HG03442 (cell line): ENCODE measurements at regions not wholly inside any gene's neighbourhood (a gene's known extent, or its start where the extent isn't known, plus 50 kb on each side); places are given as distances from the start of the nearest gene placed in this dataset.

Experiments
- ATAC-seq: cut with Tn5 transposase; IDR thresholded peaks from one replicate; pipeline ENCODE4 v1.9.1; 2021; ENCODE audit warnings: mild to moderate bottlenecking, moderate library complexity; ENCODE audit not compliant: unreplicated experiment

DNA sequence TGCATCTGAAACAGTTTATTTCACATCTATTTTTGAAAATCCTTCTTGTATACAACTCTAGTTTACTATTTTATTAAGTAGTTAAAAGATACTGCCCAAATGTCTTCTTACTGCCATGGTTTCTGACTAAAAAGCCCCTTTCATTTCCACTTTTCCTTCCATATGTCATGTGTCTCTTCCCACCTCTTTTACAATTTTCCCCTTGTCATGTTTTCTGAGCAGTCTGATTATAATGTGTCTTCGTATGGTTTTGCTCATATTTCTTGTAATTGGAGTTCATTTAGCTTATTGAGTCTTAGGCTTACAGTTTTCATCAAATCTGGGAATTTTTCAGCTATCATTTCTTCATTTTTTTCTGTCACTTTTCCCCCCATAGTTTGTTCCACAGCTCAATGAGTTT lies 813.9 kb upstream of the GYPC start:
- no peak for ATAC-seq

DNA sequence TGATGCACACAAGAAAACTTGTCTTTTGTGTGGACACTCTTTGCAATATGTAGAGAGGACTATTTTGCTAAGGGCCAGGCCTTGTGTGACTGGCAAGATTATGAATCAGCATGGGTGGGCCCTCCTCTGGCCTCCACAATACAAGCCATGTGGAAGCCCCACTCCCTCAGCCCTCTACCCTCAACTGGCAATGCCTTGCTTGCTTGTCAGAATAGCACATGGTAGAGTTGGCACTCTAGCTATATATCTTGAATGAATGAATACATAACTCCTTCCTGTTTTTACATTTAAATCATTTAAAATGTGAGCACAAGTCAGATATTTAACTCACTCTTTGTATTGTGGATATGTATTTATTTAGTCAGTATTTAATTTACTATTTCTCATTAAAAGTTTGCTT lies 805.4 kb upstream of the GYPC start:
- ATAC-seq = no peak

DNA sequence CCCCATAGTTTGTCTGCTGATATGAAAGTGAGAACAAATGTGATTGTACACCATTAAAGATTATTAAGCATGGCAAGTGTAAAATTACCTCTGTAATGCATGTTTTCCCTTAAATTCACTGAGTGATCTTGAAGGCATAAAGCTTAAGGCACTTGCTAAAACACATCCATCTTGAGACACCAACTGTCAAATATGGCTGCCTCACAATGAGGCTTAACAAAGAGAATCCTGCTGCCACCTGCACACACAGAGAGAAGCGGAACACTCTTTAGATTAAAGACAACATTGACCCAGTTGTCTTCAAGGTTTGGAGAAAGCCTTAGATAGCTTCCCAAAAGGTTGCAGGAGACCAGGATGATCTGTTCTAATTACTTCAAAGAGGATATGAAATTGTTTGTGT lies 803.6 kb upstream of the GYPC start:
- no peak for ATAC-seq

DNA sequence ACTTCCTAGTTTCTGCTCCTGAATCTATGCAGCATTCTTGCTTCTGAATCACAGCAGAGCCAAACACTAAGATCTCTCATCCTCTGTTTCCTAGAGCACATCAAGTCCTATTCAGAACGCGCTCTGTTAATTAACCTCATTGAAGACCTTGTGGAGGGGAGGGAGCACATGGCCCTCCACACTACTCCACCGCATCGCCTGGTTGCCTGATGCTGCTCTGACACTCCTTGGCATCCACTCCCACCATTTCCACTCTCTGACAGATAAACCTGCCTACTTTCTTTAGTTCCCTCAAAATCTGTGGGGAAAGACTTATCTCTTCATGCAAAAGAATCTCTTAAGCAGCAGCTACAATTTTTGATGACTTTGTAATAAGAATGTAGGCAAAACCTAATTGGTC lies 802.3 kb upstream of the GYPC start:
- ATAC-seq = no peak

DNA sequence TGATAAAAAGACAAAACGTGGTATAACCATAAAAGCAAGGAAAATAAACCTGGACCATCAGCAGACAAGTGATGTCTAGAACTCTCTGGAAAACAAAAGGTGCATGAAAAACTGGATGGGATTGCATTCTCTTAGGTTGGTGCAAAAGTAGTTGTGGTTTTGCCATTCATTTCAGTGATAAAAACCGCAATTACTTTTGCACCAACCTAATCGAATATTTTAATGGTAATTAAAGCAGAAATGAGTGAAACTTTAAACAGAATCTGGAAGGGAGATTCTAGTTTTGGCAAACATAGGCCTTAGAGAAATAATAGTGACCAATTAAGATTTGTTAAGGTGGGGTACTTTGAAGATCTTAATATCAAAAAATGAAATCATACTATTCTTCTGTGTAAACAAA lies 800.8 kb upstream of the GYPC start:
- no peak for ATAC-seq

DNA sequence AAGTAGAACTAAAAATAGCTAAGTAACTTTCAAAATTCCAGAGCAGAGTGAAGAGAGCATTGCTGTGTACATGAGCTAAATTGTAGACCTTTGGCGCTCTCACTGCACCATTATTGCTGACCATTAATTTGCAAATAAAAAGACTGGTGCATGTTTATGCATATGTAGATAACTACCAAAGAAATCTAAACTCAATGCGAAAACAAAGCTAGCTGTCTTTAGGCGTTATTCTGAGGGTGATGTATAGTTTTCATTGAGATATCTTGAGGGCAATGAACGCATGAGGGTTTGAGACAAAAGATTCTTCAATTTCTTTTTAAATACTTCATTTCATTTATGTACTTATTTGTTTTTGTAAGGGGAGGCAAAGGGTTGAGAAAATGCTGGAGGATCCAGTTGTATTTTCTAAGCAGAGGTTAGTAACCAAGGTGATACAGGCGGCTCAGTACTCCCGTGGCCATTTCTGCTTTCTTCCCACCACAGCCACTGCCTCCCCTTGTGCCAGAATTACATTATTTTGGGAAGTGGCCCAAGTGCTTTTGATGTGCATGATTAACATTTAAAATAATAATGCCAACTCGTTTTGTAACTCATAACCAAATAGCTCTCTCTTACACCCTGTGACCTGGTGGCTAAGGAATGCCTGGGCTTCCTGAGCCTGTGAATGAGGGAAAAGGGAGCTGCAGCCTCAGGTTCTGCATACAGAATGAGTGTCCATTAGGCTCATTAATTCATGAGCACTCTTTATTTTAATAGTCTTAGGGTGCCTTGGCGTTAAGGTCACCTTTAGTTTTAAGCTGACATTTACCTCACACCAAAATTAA lies 797.8 kb upstream of the GYPC start:
- ATAC-seq = no peak

DNA sequence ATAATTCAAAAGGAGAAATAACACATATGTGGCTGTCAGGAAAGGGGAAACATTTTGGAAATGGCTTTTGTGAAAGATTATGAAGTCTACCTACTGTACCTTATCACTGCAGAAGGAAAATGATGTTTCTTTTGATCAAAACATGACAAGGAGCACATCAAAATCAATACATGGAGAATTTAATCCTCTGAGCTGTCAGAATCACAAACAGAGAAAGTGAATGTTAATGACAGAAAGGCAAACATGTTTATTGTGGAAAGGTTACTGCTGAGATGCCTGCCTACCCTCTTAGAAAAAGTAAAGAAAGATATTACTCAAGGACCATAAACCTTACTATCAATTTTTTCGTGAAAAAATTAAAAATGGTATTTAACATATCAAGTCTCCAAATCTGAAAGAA lies 794.5 kb upstream of the GYPC start:
- ATAC-seq = no peak

DNA sequence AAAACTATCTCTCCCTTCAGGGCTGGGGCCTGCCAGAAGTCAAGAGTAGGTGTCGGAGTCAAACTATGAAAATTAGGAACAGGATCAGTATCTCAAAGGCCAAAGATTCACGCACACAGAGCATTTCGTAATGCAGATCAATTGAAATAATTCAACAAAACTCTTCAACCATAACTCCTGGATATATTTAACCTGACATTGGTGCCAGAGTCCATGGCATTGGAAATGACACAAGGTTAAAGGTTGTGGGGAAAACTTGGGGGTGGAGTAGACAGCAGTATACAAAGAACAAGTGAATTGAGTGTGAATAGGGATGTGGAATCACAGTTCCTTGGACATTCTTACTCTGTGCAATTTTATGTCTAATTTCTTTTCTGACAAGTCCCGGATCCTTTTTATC lies 788.0 kb upstream of the GYPC start:
- no peak for ATAC-seq

DNA sequence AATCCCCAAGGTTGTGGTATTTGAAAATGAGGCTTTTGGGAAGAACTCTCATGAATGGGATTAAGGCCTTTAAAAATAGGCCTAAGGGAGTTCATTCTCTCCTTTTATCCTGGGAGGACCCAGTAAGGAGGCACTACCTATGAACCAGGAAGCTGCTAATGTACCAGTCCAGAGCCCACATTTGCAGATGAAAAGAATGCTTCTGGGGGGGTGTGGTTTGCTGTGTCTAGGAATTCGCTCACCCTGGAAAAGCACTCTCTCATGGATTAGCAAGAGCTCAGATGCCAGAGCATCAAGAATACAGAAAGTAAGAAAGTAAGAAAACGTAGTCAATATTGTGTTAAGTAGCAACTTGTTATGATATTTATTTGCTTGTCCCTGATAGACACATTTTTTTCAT lies 785.7 kb upstream of the GYPC start:
- ATAC-seq = no peak

DNA sequence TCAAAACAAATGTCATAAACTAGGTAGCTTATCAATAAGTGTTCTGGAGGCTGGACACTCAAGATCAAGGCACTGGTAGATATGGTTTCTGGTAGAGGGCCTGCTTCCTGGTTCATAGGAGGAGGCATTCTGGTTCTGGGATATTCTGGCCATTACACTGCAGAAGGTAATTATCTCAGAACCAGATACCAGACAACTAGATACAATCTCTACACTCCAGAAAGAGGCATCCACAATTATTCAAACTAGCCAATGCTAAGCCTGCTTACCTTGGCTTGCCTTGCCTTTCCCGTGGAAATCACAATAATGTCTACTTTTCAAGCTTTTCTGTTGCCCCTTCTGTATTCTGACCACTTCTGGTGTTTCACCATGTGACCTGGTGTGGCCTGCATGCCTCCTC lies 785.2 kb upstream of the GYPC start:
- no peak for ATAC-seq

DNA sequence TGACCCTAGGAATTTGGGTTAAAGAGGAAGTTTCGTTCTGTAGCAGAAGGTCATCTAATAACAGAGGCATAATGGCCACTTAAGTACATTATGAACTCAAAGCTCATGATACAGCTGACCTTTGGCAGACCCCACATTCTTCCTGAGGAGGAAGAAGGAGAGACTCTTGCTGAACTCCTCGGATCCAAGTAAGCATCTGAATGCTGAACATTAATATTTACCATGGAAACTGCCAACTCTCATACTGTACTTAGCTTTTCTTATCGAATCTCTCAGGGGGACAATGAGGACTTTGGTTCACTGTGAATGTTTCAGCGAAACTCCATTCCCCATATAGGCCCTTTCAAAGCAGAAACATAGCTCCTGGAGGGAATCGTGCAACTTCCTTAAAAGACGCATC lies 781.4 kb upstream of the GYPC start:
- no peak for ATAC-seq

DNA sequence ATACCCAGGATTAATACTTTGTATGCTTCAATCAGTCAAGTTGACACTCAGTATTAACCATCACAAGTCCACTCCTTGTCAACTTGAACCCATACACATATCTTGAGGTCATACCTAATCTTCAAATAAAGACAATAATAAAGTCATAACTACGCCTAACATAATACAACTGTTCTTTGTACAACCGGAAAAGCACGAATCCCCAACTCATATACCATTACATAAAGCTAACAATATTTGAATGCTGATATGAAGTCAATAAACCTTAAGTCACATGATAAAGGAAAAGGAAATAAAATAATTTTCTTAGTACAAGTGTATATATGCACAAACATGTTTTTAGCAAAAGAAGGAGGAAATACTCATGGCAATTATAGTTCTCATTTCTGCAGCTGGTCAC lies 770.6 kb upstream of the GYPC start:
- ATAC-seq = no peak

DNA sequence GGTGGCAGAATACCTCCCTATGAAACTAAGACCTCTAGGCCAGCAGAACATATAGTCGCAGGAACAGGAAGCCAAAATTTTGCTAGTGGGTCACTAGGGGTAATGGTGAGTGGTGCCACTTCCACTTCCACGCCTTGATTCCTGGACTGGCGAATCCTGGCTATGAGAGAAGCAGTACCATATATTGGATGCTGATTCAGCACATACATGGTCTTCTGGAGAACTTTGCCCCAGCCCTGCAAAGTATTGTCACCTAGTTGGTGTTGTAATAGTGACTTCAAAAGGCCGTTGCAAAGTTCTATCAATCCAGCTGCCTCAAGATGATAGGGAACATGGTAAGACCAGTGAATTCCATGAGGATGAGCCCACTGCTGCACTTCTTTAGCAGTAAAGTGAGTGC lies 769.8 kb upstream of the GYPC start:
- ATAC-seq = no peak

DNA sequence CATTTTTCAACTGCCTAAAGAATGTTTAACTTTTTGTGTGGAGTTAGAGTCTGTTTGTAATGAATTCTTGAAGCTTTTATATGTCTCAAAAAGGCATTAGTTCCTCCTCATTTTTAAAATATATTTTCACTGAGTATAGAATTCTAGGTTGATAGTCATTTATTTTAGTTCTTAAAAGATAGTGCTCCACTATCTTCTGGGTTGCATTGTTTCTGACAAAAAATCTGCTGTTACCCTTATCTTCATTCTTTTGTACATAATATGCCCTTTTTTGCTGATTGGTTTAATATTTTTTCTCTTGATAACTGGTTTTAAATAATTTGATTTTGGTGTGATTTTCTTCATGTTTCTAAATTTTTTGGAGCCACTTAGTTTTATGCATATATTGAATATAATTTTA lies 754.7 kb upstream of the GYPC start:
- ATAC-seq = no peak

DNA sequence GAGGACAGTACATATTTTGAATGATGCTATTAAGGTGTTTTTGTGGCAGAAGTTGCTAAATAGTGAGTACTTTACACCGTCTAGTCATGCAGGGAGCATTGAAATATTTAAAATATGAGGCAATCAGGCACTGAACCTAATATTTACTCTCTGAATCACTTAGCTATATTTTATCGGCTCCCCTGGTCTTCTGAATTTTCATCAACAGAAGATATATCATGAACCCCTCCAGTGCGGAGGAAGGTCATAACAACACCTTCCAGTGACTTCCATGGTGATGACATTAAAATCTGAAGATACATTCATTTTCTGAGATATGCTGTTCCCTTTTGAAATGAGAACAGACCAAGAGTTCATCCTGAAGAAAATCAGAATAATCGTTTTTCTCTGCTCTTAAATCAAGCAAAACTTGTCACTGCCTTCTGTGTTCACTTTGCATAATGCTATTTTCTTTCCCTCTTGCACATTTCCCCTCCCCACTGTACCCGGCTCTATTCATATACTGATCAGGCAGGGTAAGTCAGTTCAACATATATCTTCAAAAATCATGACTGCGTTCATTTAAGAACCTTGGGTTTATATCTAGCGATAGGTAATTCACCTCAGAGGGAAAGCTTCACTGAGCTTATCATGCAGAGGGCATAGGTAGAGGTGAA lies 729.9 kb upstream of the GYPC start:
- no peak for ATAC-seq

DNA sequence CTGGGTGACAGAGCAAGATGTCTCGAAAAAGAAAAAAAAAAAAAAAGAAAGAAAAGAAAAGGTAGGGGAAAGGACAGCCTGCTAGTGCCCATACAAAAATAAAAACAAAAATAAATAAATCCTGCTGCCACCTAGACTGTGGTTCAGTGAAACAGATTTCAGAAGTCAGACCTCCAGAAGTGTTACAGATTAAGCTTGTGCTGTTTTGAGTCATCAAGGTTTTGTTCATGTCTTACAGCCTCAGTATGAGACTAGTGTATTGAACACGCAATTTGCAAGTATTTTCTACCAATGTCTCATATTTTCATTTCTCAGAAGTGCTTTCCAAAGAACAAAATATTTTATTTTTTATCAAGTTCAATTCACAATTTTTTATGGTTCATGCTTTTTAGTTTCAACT lies 720.4 kb upstream of the GYPC start:
- ATAC-seq = no peak

DNA sequence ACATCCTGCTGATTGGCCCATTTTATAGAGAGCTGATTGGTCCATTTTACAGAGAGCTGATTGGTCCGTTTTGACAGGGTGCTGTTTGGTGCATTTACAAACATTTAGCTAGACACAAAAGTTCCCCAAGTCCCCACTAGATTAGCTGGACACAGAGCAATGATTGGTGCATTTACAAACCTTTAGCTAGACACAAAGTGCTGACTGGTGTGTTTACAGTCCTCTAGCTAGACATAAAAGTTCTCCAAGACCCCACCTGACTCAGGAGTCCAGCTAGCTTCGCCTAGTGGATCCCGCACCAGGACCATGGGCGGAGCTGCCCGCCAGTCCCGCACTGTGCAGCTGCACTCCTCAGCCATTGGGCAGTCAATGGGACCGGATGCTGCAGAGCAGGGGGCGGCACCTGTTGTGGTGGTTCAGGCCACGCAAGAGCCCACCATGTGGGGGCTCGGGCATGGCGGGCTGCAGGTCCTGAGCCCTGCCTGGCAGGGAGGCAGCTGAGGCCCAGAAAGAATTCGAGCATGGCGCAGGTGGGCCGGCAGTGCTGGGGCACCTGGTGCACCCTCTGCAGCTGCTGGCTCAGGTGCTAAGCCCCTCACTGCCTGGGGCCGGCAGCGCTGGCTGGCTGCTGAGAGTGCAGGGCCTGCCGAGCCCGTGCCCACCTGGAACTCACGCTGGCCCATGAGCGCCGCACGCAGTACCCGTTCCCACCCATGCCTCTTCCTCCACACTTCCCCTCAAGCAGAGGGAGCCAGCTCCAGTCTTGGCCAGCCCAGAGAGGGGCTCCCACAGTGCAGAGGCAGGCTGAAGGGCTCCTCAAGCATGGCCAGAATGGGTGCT lies 713.2 kb upstream of the GYPC start:
- no peak for ATAC-seq

DNA sequence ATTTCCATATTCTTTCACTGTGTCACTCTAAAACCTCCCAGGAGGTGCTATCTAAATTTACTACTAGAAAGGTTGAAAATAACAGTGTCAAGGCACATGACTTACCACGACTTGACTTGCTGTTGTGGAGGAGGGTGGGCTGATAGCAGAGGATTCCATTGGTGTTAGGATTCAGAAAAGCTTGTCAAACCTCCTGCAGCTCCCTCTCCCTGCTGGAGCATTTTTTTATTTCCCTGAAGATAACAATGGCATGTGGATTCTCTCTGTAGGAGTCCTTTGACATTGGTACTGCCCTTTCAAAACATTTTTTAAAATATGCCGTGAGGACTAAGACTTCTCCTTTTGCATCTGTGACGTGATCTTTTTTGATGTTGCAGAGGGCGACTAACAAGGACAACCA lies 696.9 kb upstream of the GYPC start:
- ATAC-seq = no peak

DNA sequence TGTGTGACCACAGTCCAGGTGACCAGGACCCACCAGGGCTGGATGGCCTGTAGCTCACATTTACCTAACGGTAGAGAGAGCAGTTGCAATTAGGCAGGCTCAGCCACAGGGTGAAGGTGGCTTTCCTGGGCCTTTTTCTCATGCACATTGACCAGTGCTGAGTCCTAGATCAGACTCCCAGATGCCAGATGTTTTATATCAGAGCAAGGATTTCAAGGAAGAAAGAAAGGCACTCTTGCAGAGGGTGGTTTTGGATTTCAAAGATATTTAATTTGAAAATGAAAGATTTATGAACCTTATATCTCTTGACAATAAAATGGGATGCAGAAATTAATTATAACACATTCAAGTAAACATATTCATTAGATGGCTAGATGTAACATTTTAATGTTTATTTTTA lies 694.2 kb upstream of the GYPC start:
- no peak for ATAC-seq

DNA sequence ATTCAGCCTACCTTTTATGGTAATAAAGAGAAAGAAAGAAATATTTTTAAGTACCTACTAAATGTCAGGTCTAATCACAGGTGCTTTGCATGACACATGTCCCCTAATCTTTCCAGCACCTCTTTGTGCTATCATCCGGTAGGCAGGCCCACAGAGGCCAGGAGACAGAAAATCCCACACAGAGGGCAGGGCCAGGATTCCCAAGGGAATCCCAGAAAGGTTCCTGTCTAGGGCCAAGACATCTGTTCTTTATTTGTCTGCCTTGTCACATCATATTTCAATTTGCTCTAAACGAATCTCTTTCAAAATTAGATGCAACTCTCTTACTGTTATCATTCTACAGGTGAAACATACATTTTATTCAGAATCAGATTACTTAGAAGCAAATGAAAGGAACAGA lies 676.1 kb upstream of the GYPC start:
- ATAC-seq = no peak

DNA sequence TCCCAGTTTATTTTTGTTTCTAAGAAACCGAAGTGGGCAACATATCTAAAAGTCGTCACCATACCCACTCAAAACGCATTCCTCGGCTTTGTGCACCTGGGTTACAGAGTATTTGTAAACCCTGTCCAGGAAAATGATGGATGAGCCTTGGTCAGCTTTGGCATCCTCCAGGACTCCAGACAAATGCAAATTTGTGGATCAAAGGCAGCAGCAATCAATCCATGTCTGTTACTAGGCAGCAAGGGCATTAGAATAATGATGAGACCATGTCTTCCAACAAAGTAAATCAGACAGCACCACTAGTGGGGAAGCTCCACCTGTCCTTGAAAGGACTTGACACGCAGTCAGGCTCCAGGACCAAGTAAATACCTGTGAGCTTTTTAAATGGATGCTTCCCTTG lies 672.6 kb upstream of the GYPC start:
- no peak for ATAC-seq

DNA sequence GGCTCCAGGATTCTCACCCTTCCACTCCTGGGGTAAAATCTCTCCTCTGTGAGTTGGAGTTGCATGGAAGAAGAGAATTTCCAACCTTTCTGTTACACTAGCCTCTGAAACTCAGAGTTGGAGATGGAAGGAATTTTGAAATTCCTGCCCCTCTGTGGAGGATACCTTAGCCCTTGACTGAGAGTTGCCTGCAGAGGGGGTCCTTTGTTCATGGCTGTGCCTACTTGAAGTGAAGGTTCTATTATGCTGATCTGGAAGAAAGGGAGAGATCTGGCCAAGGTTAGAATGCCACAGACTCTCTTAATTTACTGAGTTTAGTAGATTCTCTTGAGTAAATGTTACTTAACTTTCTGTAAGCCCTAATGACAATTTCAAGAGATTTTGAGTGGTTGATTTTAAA lies 626.6 kb upstream of the GYPC start:
- ATAC-seq = no peak
